Fibroblast of the aortic adventitia (primary cell): ENCODE measurements at regions not wholly inside any gene's neighbourhood (a gene's known extent, or its start where the extent isn't known, plus 50 kb on each side); places are given as distances from the start of the nearest gene placed in this dataset.

Experiments
- DNase-seq: peaks from one replicate; pipeline ENCODE4 v3.0.0-alpha.2; 2010; ENCODE audit warnings: low read depth
- H3K4me3 ChIP-seq: 2 replicates; pipeline ENCODE4 v1.5.1; 2011; ENCODE audit warnings: low read depth, mild to moderate bottlenecking, control low read depth, low read length, moderate library complexity
- TF ChIP-seq, protein P1 (sequence below): IDR thresholded peaks from 2 replicates; pipeline ENCODE4 v1.5.1; 2011; ENCODE audit warnings: mild to moderate bottlenecking, low read length, control low read depth, inconsistent platforms; ENCODE audit not compliant: insufficient read depth

DNA sequence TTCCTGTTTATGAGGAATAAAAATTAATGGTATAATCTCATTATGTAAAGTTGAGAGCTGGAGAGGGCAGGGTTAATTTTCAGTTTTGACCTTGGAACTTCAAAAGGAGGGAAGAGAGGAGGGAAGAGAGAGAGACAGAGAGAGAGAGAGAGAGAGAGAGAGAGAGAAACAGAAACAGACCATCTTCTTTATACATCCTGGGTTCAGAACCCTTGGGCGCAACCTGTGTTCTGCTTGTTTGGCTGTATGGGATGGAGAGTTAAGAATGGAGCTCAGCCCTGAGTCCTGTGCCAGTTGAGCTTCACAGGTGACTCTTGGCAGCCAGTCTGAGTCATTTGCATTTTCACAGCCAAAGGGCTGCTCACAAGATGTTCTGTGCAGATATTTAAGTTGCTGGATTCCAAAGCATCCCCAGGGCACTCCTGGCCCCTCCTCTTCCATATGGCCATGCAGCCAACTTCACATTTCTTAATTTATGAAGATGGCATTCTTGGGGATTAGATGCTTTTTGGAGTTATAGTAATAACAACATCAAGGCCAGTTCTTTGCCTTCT is 143.5 kb downstream of the CARTPT start:
- H3K4me3 ChIP-seq, result no peak overlapping the region
- TF ChIP-seq, protein P1, sequence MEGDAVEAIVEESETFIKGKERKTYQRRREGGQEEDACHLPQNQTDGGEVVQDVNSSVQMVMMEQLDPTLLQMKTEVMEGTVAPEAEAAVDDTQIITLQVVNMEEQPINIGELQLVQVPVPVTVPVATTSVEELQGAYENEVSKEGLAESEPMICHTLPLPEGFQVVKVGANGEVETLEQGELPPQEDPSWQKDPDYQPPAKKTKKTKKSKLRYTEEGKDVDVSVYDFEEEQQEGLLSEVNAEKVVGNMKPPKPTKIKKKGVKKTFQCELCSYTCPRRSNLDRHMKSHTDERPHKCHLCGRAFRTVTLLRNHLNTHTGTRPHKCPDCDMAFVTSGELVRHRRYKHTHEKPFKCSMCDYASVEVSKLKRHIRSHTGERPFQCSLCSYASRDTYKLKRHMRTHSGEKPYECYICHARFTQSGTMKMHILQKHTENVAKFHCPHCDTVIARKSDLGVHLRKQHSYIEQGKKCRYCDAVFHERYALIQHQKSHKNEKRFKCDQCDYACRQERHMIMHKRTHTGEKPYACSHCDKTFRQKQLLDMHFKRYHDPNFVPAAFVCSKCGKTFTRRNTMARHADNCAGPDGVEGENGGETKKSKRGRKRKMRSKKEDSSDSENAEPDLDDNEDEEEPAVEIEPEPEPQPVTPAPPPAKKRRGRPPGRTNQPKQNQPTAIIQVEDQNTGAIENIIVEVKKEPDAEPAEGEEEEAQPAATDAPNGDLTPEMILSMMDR, result no peak
- DNase-seq, result no peak

DNA sequence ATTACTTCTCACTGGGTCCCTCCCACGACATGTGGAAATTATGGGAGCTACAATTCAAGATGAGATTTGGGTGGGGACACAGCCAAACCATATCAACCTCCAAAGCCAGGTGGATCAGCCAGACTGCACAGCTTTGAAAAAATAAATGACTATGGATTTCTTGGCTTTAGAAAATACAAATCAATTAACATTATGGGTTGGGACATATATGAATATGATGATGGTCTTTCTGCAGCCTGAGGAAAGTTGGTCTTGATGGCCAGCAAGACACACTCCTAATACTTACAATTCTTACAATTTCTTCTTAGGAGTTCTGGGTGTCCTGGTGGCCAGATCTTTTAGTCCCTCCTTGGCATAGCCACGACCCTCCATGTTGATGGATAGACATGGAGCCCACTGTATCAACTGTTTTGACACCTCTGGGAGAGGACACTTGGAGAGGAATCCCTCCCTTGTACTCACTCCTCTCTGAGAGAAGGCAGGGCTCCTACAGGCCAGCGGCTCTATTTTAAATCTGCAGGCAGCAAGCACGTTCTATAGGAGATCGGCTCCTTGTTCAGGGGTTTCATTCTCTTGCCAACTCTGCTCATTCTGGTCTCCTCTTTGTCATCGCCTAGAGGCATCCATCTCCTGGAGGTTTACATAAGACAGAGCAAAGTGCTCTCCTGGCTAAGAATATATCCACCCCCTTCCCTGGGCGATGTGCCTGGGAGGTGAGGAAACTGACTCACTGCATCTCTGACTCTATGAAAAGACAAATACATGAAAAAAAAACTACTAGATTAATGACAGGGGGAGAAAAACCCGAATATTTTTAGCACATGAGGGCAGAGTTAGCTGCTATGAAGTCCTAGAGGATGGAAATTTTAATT is 145.9 kb downstream of the CARTPT start:
- DNase-seq, result peak; percentile 94

DNA sequence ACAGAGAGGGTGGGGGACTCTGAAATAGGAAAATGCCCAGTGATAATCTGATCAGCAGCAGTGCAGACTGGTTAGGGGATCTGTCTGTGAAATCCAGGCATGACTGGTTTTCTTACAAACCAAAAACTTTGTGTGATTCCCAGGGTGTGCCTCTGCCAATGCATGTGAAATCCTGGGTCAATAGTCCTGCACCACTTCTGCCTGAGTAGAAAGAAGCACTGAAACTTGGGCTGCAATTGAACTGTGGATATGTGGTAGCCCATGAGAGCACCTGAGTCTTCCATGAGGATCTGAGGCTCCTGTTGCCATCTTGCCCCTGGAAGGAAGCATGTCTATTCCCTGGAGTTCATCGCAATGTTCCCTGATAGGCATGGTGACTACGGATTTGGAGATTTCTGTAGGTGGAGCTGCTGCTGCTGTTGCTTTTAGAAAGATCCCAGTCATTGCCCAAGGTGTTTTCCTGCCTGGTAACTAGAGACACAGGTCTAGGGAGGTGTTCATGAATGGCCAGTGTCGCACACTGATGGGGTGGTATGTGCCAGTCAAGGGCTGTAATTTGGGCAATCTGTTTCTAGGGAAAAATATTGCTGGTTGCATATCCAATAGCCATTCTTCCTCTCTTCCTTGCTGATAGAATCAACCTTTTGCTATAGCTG is 146.7 kb downstream of the CARTPT start:
- H3K4me3 ChIP-seq, result no peak overlapping the region
- peak; percentile 39 for DNase-seq
- TF ChIP-seq, protein P1, result no peak

More for the DNA sequence above, 145.9 kb downstream of the CARTPT start:
- TF ChIP-seq, protein P1, result no peak
- H3K4me3 ChIP-seq, result no peak overlapping the region

DNA sequence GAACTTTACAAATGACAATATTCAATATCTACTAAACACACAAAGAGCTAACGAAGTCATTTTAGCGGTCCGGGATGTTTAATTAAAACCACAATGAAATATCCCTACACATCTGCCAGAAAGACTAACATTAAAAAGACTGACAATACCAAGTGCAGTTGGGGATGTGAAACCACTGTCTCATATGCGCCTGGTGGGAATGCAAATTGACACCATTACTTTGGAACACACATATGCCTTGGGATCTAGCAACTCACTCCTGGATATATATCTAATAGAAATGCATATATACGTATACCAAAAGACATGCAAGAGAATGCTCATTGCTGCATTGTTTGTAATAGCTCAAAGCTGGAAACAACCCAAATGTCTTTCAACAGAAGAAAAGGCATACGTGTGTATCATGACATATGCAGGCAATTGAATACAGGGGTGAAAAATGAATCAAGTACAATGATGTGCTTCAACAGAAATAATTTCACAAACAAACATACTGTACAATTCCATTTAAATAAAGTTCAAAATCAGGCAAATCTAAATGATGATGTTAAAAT is 153.3 kb downstream of the CARTPT start:
- no peak for DNase-seq
- TF ChIP-seq, protein P1, result no peak
- H3K4me3 ChIP-seq, result no peak overlapping the region

DNA sequence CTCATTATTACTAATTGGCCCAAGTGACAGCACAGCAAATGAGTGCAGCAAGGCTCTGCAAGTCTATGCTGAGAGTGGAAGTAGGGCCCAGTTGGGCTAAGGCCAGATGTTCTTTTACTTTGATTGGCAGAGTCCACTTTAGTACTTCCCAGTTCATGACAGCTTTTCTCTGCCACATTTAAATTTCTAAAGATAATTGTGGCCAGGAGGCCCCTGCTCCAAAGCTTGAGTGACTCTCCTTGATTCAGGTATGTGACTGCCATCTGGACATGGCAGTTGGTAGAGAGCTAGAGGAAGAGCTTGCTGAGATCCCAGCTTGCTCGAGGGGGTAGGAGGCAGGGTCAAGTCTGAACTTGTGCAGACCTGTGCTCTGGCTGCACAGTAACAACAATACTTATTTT is 154.1 kb downstream of the CARTPT start:
- no peak overlapping the region for H3K4me3 ChIP-seq
- no peak for DNase-seq
- TF ChIP-seq, protein P1, result no peak

DNA sequence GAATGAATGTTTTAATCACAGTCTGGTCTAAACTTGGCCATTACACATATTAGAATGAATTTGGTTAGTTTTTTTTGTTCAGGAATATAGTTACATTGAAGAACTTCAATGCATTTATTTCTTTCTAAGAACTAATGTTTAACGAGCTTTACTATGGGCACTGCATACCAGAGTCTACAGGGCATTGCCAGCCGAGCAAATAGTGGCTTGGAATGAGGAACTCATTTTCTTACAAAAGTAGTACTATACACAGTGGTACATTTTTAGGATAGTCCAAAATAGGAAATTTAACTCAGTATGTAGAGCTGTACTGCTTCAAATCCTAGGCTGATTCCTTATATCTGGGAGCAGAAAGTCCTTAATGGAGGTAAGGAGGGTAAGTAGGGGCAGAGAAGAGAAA is 155.4 kb downstream of the CARTPT start:
- DNase-seq, result no peak
- H3K4me3 ChIP-seq, result no peak overlapping the region
- TF ChIP-seq, protein P1, result no peak
